ENCODE measurements at regions not wholly inside any gene's neighbourhood (a gene's known extent, or its start where the extent isn't known, plus 50 kb on each side); places are given as distances from the start of the nearest gene placed in this dataset.
A peak's percentile ranks its signal among the peaks of the same experiment; 100 is the strongest.

DNA sequence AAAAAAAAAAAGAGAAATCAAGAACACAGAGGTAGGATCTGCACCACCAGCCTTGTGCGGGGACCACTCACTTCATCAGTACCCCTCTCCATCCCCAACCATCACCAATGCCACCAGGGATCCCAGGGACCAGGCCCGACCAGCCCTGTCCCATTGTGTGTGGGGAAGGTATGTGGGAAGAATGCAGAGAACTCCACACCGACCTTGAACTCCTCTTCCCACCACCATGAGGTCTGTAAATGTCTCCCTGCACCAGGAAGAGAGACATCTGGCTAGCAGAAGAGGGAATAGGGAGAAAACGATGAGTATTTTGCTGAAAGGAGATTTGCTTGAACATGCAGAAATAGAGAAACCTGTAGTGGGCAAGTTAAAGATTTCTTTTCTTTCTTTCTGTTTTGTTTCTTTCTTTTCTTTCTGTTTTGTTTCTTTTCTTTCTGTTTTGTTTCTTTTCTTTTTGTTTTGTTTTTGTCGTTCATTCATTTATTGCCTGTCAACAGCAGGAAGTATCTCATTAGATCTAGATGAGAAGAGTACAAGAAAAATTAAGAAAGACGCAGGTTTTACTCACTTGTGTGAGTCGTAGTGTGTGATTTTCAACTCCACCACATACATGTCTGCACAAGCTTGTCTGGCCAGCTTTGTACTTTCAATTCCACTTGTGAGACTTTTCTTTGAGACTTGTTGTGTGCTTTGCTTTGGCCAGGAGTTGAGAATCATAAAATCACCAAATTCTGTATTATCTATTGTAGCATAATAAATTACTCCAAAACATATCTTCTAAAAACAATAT is 179.8 kb upstream of the HAAO start:
- no peak overlapping the region for H3K4me3 ChIP-seq (ENCODE audit: control insufficient read depth, low read depth, low read length)
- DNase-seq (ENCODE audit: low read depth), result peak; percentile 65
- TF ChIP-seq, protein P1, sequence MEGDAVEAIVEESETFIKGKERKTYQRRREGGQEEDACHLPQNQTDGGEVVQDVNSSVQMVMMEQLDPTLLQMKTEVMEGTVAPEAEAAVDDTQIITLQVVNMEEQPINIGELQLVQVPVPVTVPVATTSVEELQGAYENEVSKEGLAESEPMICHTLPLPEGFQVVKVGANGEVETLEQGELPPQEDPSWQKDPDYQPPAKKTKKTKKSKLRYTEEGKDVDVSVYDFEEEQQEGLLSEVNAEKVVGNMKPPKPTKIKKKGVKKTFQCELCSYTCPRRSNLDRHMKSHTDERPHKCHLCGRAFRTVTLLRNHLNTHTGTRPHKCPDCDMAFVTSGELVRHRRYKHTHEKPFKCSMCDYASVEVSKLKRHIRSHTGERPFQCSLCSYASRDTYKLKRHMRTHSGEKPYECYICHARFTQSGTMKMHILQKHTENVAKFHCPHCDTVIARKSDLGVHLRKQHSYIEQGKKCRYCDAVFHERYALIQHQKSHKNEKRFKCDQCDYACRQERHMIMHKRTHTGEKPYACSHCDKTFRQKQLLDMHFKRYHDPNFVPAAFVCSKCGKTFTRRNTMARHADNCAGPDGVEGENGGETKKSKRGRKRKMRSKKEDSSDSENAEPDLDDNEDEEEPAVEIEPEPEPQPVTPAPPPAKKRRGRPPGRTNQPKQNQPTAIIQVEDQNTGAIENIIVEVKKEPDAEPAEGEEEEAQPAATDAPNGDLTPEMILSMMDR (conservative IDR thresholded peaks at IDR 0.05; ENCODE audit: control insufficient read depth, insufficient read depth, low read depth, low read length), result no peak

DNA sequence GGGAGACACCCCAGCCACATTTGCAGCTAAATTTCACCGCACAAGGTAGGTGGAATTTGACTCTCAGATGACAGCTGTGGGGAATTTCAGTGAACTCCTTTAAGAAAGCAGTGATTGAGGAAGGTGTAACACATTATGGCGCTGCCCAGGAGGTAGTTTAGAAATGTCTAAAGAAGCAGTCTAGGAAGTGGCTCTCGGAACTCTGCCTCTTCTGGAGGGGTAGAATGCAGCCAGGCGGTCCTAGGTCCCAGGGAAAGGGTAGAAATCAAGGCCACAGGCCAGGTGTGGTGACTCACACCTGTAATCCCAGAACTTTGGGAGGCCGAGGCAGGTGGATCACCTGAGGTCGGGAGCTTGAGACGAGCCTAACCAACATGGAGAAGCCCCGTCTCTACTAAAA is 179.0 kb upstream of the HAAO start:
- no peak overlapping the region for H3K4me3 ChIP-seq (ENCODE audit: control insufficient read depth, low read depth, low read length)
- TF ChIP-seq, protein P1 (conservative IDR thresholded peaks at IDR 0.05; ENCODE audit: control insufficient read depth, insufficient read depth, low read depth, low read length), result no peak
- no peak for DNase-seq (ENCODE audit: low read depth)

DNA sequence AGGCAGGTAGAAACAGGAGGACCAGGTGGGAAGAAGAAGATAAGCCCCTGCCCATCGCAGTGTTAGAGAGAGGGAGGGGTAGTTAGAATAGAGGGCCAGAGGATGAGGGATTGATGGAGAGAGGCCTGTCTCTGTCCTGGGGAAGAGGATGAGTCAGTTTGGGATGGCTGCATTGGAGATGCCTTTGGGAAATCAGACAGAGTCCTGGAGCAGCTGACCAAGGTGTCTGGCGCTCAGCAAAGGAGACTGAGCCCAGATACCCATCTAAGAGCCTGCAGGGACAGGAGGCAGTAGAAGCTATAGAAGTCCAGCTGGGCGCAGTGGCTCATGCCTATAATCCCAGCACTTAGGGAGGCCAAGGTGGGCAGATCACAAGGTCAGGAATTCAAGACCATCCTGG is 177.8 kb upstream of the HAAO start:
- peak; percentile 70 for DNase-seq (ENCODE audit: low read depth)
- no peak overlapping the region for H3K4me3 ChIP-seq (ENCODE audit: control insufficient read depth, low read depth, low read length)
- TF ChIP-seq, protein P1 (conservative IDR thresholded peaks at IDR 0.05; ENCODE audit: control insufficient read depth, insufficient read depth, low read depth, low read length), result no peak

DNA sequence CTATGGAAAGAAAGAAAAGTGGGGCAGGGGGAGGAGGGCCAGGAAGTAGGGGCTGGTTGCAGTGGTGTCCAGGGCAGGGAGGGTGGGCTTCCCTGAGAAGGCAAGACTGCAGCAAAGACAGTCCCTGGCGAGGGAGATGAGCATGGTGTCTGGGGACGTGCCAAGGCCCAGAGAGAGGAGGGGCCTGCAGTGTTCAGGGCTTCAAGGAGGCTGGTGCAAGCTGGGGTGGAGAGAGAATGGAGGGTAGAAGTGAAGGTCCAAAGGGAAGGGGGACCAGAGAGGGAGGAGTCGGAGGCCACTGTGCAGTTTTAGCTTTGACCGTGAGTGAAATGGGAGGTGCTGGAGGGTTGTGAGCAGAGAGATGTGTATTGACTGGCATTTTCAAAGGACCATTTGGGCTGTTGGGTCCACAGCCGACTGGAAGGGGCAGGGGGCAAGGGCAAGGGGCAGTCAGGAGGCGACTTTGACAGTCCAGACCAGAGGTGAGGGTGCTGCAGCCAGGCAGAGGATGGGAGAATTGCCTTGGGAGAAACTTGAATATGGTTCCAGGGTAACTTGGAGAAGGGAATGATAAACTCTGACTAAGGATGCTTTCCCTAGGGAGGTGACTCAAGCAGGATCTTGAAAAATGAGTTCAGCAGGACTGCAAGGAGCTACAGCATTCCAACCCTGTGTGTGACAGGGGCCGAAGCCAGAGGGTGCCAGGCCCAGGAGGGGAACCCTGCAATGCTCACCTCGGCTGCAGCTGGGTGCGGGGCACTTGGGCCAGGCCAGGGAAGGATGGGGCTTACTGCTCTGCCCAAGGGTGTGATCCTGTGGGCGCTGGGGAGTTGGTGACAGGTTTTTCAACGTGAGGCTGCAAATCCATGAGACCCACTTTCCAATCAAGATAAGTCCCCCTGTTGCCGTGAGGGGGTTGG is 177.1 kb upstream of the HAAO start:
- TF ChIP-seq, protein P1 (conservative IDR thresholded peaks at IDR 0.05; ENCODE audit: control insufficient read depth, insufficient read depth, low read depth, low read length), result no peak
- H3K4me3 ChIP-seq (ENCODE audit: control insufficient read depth, low read depth, low read length), result no peak overlapping the region
- DNase-seq (ENCODE audit: low read depth), result peak; percentile 99

DNA sequence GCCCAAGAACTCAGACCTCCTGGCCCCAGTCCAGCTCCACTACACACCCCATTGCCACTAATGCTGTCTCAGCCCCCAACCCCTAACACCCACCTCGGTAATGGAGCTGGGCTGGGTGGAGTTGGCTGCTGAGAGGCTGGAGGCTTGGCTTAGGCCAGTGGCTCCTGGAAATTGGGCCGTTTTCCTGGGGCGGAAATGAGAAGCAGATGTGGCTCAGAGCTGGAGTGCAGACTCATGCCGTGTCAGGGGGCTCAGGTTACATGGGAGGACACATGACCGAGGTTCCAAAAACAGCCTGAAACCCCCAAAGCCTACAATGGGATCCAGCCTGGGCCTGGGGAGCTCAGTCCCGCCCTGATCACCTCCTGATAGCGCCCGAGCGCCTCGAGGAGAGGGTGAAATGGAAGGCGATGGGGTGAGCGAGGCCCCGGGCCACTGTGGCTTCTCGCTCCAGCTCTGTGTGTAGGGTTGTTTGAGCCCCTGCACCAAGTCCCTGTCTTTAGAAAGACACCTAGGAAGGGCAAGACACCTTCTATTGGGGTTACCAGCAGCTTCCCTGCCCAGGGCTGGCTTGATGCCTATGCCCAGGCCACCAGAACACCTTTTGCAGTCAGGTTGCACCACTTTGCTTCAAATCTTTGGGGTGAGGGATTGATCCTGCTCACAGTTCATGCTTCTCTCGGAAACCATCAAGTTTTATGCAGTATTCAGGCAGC is 175.7 kb upstream of the HAAO start:
- TF ChIP-seq, protein P1 (conservative IDR thresholded peaks at IDR 0.05; ENCODE audit: control insufficient read depth, insufficient read depth, low read depth, low read length), result no peak
- no peak overlapping the region for H3K4me3 ChIP-seq (ENCODE audit: control insufficient read depth, low read depth, low read length)
- peak; percentile 97 for DNase-seq (ENCODE audit: low read depth)

DNA sequence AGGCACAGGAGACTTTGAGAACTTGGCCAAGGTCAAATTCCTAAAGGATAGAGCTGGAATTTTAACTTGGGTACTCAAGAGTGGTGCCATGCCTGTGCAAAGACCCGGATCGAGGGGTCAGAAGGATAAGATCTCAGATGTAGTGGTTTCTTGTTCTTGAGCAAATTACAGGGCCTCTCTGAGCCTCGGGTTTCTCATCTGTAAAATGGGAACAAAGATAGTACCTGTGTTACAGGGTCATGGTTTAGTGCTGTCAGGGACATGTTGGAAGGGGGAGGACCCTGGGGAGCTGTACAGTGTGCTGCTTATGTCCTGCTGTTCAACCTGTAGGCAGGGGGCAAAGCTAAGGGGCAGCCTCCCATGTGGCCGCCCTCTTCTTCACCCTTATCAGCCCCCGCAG is 173.5 kb upstream of the HAAO start:
- no peak for DNase-seq (ENCODE audit: low read depth)
- no peak overlapping the region for H3K4me3 ChIP-seq (ENCODE audit: control insufficient read depth, low read depth, low read length)
- TF ChIP-seq, protein P1 (conservative IDR thresholded peaks at IDR 0.05; ENCODE audit: control insufficient read depth, insufficient read depth, low read depth, low read length), result no peak

All from fibroblast of mammary gland (primary cell).